BJ (cell line): ENCODE measurements at regions not wholly inside any gene's neighbourhood (a gene's known extent, or its start where the extent isn't known, plus 50 kb on each side); places are given as distances from the start of the nearest gene placed in this dataset.

ENCODE experiments used
- CTCF ChIA-PET: fragments of 350-600 bp; formaldehyde crosslinking; extraction: SDS; loops from one replicate; lab custom pipeline; 2021; ENCODE audit warnings: antibody characterized with exemption, inconsistent platforms; lab: Yijun Ruan, JAX
- POLR2A ChIA-PET: fragments of 300-600 bp; sonication (Branson Sonifier 250); formaldehyde crosslinking; extraction: SDS; loops from one replicate; lab custom pipeline; 2021; ENCODE audit warnings: antibody characterized with exemption; lab: Charles Lee
- DNase-seq: peaks from one replicate; pipeline ENCODE4 v3.0.0-alpha.2; 2011; ENCODE audit warnings: low read depth
- H3K27me3 ChIP-seq: 2 replicates; pipeline ENCODE4 v1.6.0; 2011; ENCODE audit warnings: low read length; ENCODE audit not compliant: control insufficient read depth, insufficient read depth
- H3K36me3 ChIP-seq: 2 replicates; pipeline ENCODE4 v1.5.1; 2011; ENCODE audit warnings: low read length; ENCODE audit not compliant: control insufficient read depth, insufficient read depth
- H3K4me3 ChIP-seq: 2 replicates; pipeline ENCODE4 v1.5.1; 2011; ENCODE audit warnings: low read depth, mild to moderate bottlenecking, control low read depth, low read length
- TF ChIP-seq, protein P1 (sequence below): IDR thresholded peaks from 2 replicates; pipeline ENCODE4 v1.5.1; 2011; ENCODE audit warnings: low read depth, mild to moderate bottlenecking, control low read depth, inconsistent platforms, low read length, moderate library complexity; ENCODE audit not compliant: insufficient read depth

DNA sequence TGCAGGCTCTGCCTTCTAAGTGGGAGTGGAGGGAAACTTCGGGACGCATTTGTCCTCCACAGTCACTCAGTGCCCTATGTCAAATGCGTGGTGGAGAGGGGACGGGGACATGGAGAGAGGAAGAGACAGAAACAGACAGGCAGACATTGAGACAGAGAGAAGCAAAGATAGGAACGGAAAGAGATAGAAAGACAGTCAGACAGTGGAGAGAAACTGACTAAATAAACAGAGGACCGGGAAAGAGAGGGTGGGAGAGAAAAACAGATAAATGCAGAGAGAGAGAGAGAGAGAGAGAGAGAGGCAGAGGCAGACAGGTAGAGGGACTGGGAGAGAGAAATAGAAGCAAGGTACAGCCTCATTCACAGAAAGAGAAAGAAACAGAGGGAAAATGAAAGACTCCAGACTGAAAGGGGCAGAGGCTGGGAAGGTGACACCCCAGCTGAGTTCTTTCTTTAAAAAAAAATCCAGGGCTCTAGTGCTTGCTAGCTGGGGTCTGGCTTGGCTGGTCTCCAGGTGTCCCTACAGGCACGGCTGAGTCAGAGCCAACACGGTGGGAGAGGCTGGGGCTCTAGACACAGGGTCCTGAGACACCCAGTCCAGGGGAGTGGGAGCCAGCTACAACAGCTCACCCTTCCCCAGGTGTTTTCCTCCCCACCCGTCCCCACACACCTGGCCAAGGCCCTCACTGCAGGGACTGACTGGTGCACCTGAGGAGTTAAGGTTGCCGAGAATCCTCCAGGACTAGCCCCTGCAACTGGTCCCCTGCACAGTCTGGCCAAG is 506.1 kb upstream of the PROK2 start:
- DNase-seq: no peak
- ChIA-PET POLR2A (no interaction called here), CTCF (interaction anchor here (0.8 kb wide), 1 partner anchor 528 kb away, joined by 4 read pairs; no protein-coding TSS in a partner anchor)
- Histone ChIP-seq H3K36me3 (no peaks in the 10 kb centered on the region), H3K27me3 (peaks cover 19% of the 10 kb centered on the region), H3K4me3 (no peak overlapping the region)
- TF ChIP-seq, protein P1, sequence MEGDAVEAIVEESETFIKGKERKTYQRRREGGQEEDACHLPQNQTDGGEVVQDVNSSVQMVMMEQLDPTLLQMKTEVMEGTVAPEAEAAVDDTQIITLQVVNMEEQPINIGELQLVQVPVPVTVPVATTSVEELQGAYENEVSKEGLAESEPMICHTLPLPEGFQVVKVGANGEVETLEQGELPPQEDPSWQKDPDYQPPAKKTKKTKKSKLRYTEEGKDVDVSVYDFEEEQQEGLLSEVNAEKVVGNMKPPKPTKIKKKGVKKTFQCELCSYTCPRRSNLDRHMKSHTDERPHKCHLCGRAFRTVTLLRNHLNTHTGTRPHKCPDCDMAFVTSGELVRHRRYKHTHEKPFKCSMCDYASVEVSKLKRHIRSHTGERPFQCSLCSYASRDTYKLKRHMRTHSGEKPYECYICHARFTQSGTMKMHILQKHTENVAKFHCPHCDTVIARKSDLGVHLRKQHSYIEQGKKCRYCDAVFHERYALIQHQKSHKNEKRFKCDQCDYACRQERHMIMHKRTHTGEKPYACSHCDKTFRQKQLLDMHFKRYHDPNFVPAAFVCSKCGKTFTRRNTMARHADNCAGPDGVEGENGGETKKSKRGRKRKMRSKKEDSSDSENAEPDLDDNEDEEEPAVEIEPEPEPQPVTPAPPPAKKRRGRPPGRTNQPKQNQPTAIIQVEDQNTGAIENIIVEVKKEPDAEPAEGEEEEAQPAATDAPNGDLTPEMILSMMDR: no peak

DNA sequence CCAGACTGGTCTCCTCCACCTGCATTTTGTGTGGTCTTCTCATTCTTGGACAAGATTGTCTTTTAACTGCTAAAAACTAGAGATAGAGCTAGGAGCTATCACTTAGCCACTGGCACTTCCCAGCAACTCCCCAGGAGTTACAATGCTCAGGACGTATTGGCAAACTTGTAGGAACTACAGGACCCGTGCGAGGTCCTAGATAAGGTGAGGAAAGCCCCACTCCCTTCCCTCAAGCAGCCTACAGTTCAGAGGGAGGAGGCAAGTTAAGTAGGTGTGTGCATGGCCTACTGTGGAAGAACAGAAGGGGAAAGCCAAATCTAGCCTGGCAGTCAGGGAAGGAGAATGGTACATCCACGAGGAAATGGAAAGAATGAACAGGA is 504.7 kb upstream of the PROK2 start:
- TF ChIP-seq, protein P1: no peak
- CTCF ChIA-PET: interaction anchor here (1.3 to 1.4 kb wide), 2 partner anchors 11 kb away, joined by 3 to 4 read pairs; no protein-coding TSS in a partner anchor
- no peak for DNase-seq
- H3K36me3 ChIP-seq: no peaks in the 10 kb centered on the region
- H3K27me3 ChIP-seq: peaks cover 19% of the 10 kb centered on the region
- H3K4me3 ChIP-seq: no peak overlapping the region
- POLR2A ChIA-PET: interaction anchor here (0.6 kb wide), 1 partner anchor 119 kb away, joined by 3 read pairs; no protein-coding TSS in a partner anchor

DNA sequence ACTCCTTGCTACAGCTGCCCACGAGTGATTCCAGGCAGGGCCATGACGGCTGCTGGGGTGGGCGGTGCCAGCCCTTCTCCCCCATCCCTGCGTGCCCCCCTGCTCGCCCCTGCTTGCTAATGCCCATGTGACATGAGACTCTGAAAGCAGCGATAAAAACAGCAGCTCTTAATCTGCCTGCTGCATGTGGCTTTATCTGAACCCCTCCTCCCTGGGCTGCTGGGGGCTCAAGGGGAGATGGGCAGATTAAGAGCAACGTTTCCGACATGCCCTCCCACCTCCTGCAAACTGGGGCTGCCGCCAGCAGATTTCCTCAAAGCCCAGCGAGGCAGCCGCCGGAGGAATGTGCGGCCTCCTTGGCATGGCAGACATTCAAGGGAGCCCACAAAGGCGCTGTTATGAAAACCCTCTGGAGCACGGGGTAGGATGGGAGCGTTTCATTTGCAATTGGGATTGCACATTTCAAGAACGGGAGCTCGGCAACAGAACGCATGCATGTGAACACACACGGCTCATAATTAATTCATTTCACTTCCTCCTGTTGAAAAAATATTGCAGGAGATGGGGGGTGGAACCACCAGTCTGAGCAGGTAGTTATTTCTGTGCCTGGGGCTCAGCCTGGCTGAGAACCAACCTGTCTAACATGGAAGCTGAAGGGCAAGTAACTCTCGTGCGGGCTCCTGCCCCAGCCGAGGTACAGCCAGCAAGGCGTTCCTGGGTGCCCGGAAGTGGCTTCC is 504.2 kb upstream of the PROK2 start:
- Histone ChIP-seq H3K27me3 (peaks cover 18% of the 10 kb centered on the region), H3K36me3 (no peaks in the 10 kb centered on the region), H3K4me3 (no peak overlapping the region)
- no peak for DNase-seq
- CTCF ChIA-PET: interaction anchor here (1.3 to 1.4 kb wide), 2 partner anchors 11 to 12 kb away, joined by 3 to 4 read pairs; no protein-coding TSS in a partner anchor
- POLR2A ChIA-PET: interaction anchor here (0.6 to 1.0 kb wide), 2 partner anchors 14 to 119 kb away, joined by 3 read pairs; no protein-coding TSS in a partner anchor
- TF ChIP-seq, protein P1: no peak

DNA sequence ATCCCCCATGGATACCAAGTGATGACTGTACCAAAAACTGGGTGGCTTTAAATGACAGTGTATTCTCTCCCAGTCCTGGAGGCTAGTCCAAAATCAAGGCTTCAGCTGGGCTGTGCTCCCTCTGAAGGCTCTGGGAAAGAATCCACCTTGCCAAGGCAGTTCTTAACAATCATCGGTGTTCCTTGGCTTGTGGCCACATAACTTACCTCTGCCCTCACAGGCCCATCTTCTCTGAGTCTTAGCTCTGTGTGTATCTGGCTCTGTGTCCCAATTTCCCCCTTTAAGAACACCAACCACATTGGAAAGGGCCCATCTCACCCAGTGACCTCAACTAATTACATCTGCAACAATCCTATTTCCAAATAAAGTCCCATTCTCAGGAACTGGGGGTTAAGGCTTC is 503.0 kb upstream of the PROK2 start:
- H3K4me3 ChIP-seq: no peak overlapping the region
- no peak for DNase-seq
- POLR2A ChIA-PET: interaction anchor here (1.0 kb wide), 1 partner anchor 12 kb away, joined by 3 read pairs; no protein-coding TSS in a partner anchor
- H3K36me3 ChIP-seq: no peaks in the 10 kb centered on the region
- CTCF ChIA-PET: no interaction called here
- H3K27me3 ChIP-seq: peaks cover 18% of the 10 kb centered on the region
- TF ChIP-seq, protein P1: no peak

DNA sequence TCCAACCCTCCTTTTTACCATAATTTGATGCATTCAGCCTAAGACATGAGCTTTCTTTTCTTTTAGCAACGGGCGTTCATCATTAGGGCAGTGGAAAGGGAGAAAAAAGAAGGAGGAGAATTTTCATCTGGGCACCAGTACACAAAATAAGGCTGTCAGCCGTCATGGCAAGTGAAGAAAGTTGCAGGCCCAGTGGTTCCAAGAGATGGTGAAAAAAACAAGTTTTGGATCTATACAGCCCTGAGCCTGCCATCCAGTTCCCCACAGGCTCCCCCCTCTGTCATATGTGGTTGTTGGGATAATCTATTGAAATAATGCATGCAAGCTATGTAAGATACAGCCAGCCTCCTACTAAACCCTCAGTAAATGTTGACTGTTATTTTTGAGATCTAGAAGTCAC is 500.6 kb upstream of the PROK2 start:
- POLR2A ChIA-PET: no interaction called here
- DNase-seq: no peak
- H3K36me3 ChIP-seq: no peaks in the 10 kb centered on the region
- TF ChIP-seq, protein P1: no peak
- CTCF ChIA-PET: no interaction called here
- H3K27me3 ChIP-seq: peaks cover 21% of the 10 kb centered on the region
- no peak overlapping the region for H3K4me3 ChIP-seq
